ENCODE measurements at regions not wholly inside any gene's neighbourhood (a gene's known extent, or its start where the extent isn't known, plus 50 kb on each side); places are given as distances from the start of the nearest gene placed in this dataset.

- Histone ChIP-seq H3K27ac (ENCODE audit: low read depth, low read length) (no peak overlapping the region), H3K9me2 (replicated peaks; ENCODE audit: control insufficient read depth, low read length) (no peaks in the 10 kb centered on the region), H3K4me2 (ENCODE audit: low read length) (no peak overlapping the region), H3K4me1 (ENCODE audit: control insufficient read depth, low read length) (no peaks in the 10 kb centered on the region), H3F3A (ENCODE audit: control insufficient read depth, insufficient read depth) (no peaks in the 10 kb centered on the region), H3K4me3 (ENCODE audit: low read length) (no peak overlapping the region), H3K27me3 (ENCODE audit: control insufficient read depth, low read length) (no peaks in the 10 kb centered on the region), H3K79me2 (ENCODE audit: control insufficient read depth, low read length) (no peaks in the 10 kb centered on the region), H4K20me1 (ENCODE audit: control insufficient read depth, insufficient read depth, low read depth, low read length) (no peaks in the 10 kb centered on the region), H3K36me3 (ENCODE audit: control insufficient read depth, low read length) (no peaks in the 10 kb centered on the region), H3K9me3 (ENCODE audit: control insufficient read depth, insufficient read depth, low read length) (no peaks in the 10 kb centered on the region)
- TF ChIP-seq EZH2phosphoT487 (IDR thresholded peaks at IDR 0.05; ENCODE audit: borderline replicate concordance, low read length) (no peak), CTCF (IDR thresholded peaks at IDR 0.05; ENCODE audit: low read depth, low read length, poor library complexity, severe bottlenecking) (no peak)
These were observed 413.7 kb upstream of the SULF2 start for GRCh38 chr20:48198929-48199451.

- H3K27me3 ChIP-seq (ENCODE audit: control insufficient read depth, low read length): no peaks in the 10 kb centered on the region
- TF ChIP-seq EZH2phosphoT487 (IDR thresholded peaks at IDR 0.05; ENCODE audit: borderline replicate concordance, low read length) (no peak), CTCF (IDR thresholded peaks at IDR 0.05; ENCODE audit: low read depth, low read length, poor library complexity, severe bottlenecking) (no peak)
- H3K9me3 ChIP-seq (ENCODE audit: control insufficient read depth, insufficient read depth, low read length): no peaks in the 10 kb centered on the region
- H3K4me2 ChIP-seq (ENCODE audit: low read length): no peak overlapping the region
- H4K20me1 ChIP-seq (ENCODE audit: control insufficient read depth, insufficient read depth, low read depth, low read length): no peaks in the 10 kb centered on the region
- no peak overlapping the region for H3K4me3 ChIP-seq (ENCODE audit: low read length)
- H3K79me2 ChIP-seq (ENCODE audit: control insufficient read depth, low read length): no peaks in the 10 kb centered on the region
- H3K9me2 ChIP-seq (replicated peaks; ENCODE audit: control insufficient read depth, low read length): no peaks in the 10 kb centered on the region
- no peaks in the 10 kb centered on the region for H3K4me1 ChIP-seq (ENCODE audit: control insufficient read depth, low read length)
- H3K36me3 ChIP-seq (ENCODE audit: control insufficient read depth, low read length): no peaks in the 10 kb centered on the region
- H3F3A ChIP-seq (ENCODE audit: control insufficient read depth, insufficient read depth): no peaks in the 10 kb centered on the region
- H3K27ac ChIP-seq (ENCODE audit: low read depth, low read length): no peak overlapping the region
These were observed 411.8 kb upstream of the SULF2 start for GRCh38 chr20:48197066-48197465.

- no peak overlapping the region for H3K4me3 ChIP-seq (ENCODE audit: low read length)
- no peak overlapping the region for H3K4me2 ChIP-seq (ENCODE audit: low read length)
- TF ChIP-seq EZH2phosphoT487 (IDR thresholded peaks at IDR 0.05; ENCODE audit: borderline replicate concordance, low read length) (no peak), CTCF (IDR thresholded peaks at IDR 0.05; ENCODE audit: low read depth, low read length, poor library complexity, severe bottlenecking) (no peak)
- H3K9me3 ChIP-seq (ENCODE audit: control insufficient read depth, insufficient read depth, low read length): no peaks in the 10 kb centered on the region
- H3K4me1 ChIP-seq (ENCODE audit: control insufficient read depth, low read length): no peaks in the 10 kb centered on the region
- no peaks in the 10 kb centered on the region for H3K27me3 ChIP-seq (ENCODE audit: control insufficient read depth, low read length)
- H3K9me2 ChIP-seq (replicated peaks; ENCODE audit: control insufficient read depth, low read length): no peaks in the 10 kb centered on the region
- no peaks in the 10 kb centered on the region for H3K79me2 ChIP-seq (ENCODE audit: control insufficient read depth, low read length)
- no peaks in the 10 kb centered on the region for H3F3A ChIP-seq (ENCODE audit: control insufficient read depth, insufficient read depth)
- no peaks in the 10 kb centered on the region for H3K36me3 ChIP-seq (ENCODE audit: control insufficient read depth, low read length)
- H4K20me1 ChIP-seq (ENCODE audit: control insufficient read depth, insufficient read depth, low read depth, low read length): no peaks in the 10 kb centered on the region
- no peak overlapping the region for H3K27ac ChIP-seq (ENCODE audit: low read depth, low read length)
These were observed 411.2 kb upstream of the SULF2 start for GRCh38 chr20:48196486-48196885.
